ENCODE measurements at regions not wholly inside any gene's neighbourhood (a gene's known extent, or its start where the extent isn't known, plus 50 kb on each side); places are given as distances from the start of the nearest gene placed in this dataset.

DNA sequence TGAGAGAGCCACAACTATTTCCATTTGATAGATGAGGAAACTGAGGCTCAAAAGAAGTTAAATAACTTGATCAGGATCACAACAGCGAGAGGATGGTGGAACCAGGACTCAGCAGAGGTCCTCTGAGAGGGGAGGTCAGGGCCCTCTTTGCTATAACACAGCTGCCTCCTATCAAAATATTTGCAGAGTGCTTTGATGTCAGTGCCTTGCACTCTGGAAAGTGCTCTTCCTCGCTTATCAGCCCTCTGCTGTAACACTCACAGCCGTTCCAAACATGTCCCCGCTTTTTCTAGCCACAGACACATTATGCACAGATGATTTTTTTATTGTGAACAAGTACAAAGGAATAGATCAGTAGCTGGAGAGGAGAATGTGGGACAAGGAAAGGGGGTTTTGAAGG, 71.8 kb upstream of the ARHGAP29 start:
- H3K4me3 ChIP-seq = no peak overlapping the region
- no peak for DNase-seq (ENCODE audit: extremely low spot score)
- intact Hi-C loops (cut with DNase I) = no loop called here
- H3K27me3 ChIP-seq = no peaks in the 10 kb centered on the region
- H3K27ac ChIP-seq (replicated peaks in 1 of 4) = no peak overlapping the region
- TF ChIP-seq EP300 (IDR thresholded peaks at IDR 0.05) (no peak), POLR2A (IDR thresholded peaks at IDR 0.05; ENCODE audit: low read depth) (no peak), POLR2AphosphoS5 (IDR thresholded peaks at IDR 0.05) (no peak)
- TF ChIP-seq, protein P1, sequence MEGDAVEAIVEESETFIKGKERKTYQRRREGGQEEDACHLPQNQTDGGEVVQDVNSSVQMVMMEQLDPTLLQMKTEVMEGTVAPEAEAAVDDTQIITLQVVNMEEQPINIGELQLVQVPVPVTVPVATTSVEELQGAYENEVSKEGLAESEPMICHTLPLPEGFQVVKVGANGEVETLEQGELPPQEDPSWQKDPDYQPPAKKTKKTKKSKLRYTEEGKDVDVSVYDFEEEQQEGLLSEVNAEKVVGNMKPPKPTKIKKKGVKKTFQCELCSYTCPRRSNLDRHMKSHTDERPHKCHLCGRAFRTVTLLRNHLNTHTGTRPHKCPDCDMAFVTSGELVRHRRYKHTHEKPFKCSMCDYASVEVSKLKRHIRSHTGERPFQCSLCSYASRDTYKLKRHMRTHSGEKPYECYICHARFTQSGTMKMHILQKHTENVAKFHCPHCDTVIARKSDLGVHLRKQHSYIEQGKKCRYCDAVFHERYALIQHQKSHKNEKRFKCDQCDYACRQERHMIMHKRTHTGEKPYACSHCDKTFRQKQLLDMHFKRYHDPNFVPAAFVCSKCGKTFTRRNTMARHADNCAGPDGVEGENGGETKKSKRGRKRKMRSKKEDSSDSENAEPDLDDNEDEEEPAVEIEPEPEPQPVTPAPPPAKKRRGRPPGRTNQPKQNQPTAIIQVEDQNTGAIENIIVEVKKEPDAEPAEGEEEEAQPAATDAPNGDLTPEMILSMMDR (IDR thresholded peaks at IDR 0.05) = no peak
- H3K4me1 ChIP-seq = no peaks in the 10 kb centered on the region
- no peaks in the 10 kb centered on the region for H3K9me3 ChIP-seq
- no peaks in the 10 kb centered on the region for H3K36me3 ChIP-seq
- WGBS = 61% methylated on average over 4 of the region's 4 CpGs

DNA sequence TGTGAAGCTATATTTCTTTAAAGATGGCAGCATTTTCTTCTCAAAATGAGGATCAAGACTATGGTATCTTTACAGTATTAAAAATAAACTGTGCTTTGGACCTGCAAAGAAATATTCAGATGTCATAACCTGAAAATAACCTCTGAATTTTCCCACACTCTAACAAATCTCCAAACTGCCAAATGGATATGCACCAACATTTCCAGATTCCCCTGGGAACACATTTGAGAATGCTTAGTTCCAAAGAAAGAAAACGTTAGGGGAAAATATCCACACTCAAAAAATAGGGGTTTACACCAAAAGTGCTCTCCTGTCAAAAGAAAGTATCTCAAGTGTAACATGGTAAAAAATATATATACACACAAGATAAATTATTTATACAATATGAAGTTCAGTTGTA, 69.1 kb upstream of the ARHGAP29 start:
- no peak overlapping the region for H3K27ac ChIP-seq (replicated peaks in 1 of 4)
- no peaks in the 10 kb centered on the region for H3K36me3 ChIP-seq
- intact Hi-C loops (cut with DNase I) = no loop called here
- no peak for TF ChIP-seq POLR2AphosphoS5 (IDR thresholded peaks at IDR 0.05)
- TF ChIP-seq, protein P1 (IDR thresholded peaks at IDR 0.05) = no peak
- TF ChIP-seq POLR2A (IDR thresholded peaks at IDR 0.05; ENCODE audit: low read depth) = no peak
- no peak for TF ChIP-seq EP300 (IDR thresholded peaks at IDR 0.05)
- 31% methylated on average over 1 of the region's 1 CpG for WGBS
- H3K9me3 ChIP-seq = no peaks in the 10 kb centered on the region
- no peaks in the 10 kb centered on the region for H3K27me3 ChIP-seq
- H3K4me1 ChIP-seq = peaks cover 0 to 10% (median 0%) of the 10 kb centered on the region in 4 donors
- DNase-seq (ENCODE audit: extremely low spot score) = no peak
- no peak overlapping the region for H3K4me3 ChIP-seq

DNA sequence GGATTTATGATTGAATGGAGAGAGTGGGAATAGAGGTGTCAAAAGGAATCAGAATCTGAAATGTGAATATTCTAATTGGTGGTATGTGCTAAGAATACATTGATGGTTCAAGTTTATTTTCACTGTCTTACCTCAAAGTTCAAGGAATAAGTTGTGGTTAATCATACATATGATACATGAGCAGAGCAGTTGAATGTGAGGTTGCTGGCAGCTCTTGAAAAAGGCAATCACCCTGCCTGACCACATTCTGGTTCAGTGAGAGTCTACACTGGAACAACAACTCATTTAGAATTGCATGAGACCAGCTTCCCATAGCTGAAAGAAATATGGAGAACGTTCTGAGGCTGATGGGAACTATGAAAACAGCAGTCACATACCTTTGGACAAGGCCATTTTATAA, 68.3 kb upstream of the ARHGAP29 start:
- peaks cover 0 to 16% (median under 1%) of the 10 kb centered on the region in 4 donors for H3K4me1 ChIP-seq
- H3K4me3 ChIP-seq = no peak overlapping the region
- no peaks in the 10 kb centered on the region for H3K27me3 ChIP-seq
- intact Hi-C loops (cut with DNase I) = no loop called here
- no peaks in the 10 kb centered on the region for H3K36me3 ChIP-seq
- TF ChIP-seq, protein P1 (IDR thresholded peaks at IDR 0.05) = no peak
- TF ChIP-seq EP300 (IDR thresholded peaks at IDR 0.05) = no peak
- no peak overlapping the region for H3K27ac ChIP-seq (replicated peaks in 1 of 4)
- DNase-seq (ENCODE audit: extremely low spot score) = no peak
- WGBS = 64% methylated on average over 1 of the region's 1 CpG
- no peaks in the 10 kb centered on the region for H3K9me3 ChIP-seq

DNA sequence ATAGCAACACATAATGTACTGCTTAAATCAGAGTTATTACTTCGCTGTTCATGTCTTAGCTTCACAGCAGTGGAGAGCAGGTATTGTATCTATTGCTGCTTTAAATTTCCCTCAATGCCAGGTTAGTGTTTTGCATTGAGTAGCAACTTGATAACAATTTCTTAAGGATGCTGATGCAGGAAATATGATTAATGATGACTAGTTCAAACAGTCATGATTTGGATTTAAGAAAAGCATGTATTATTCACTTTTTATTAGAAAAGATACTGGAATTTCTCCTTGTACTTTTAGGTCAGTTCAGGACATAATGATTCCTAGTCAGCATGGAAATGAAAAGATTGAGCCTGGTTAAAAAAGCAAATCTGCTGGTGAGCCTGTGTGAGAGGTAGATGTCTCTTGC, 67.2 kb upstream of the ARHGAP29 start:
- WGBS = 96% methylated on average over 1 of the region's 1 CpG
- no peaks in the 10 kb centered on the region for H3K9me3 ChIP-seq
- TF ChIP-seq EP300 (IDR thresholded peaks at IDR 0.05) (no peak), POLR2AphosphoS5 (IDR thresholded peaks at IDR 0.05) (no peak), POLR2A (IDR thresholded peaks at IDR 0.05; ENCODE audit: low read depth) (no peak)
- TF ChIP-seq, protein P1 (IDR thresholded peaks at IDR 0.05) = no peak
- no peaks in the 10 kb centered on the region for H3K36me3 ChIP-seq
- intact Hi-C loops (cut with DNase I) = no loop called here
- no peak overlapping the region for H3K4me3 ChIP-seq
- H3K27me3 ChIP-seq = no peaks in the 10 kb centered on the region
- no peak for DNase-seq (ENCODE audit: extremely low spot score)
- no peak overlapping the region for H3K27ac ChIP-seq (replicated peaks in 1 of 4)
- peaks cover 7 to 26% (median 10%) of the 10 kb centered on the region in 4 donors for H3K4me1 ChIP-seq

DNA sequence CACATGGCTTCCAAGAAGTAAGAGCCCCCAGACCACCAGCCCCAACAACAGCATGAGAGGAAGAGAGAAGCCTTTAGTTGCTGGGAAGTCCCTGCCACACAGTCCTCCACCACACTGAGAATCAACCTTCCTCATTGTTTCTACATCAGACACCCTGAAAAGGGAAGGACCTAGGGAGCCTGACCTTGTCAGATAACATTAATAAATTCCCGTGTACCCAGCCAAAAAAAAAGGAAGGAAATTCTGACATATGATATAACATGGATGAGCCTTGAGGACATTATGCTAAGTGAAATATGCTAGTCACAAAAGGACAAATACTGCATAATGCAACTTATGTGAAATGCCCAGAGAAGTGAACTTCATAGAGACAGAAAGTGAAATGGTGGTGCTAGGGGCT, 65.6 kb upstream of the ARHGAP29 start:
- DNase-seq (ENCODE audit: extremely low spot score) = no peak
- no peaks in the 10 kb centered on the region for H3K9me3 ChIP-seq
- H3K36me3 ChIP-seq = no peaks in the 10 kb centered on the region
- no peak overlapping the region for H3K27ac ChIP-seq (replicated peaks in 1 of 4)
- intact Hi-C loops (cut with DNase I) = no loop called here
- H3K4me3 ChIP-seq = no peak overlapping the region
- no peaks in the 10 kb centered on the region for H3K27me3 ChIP-seq
- TF ChIP-seq POLR2AphosphoS5 (IDR thresholded peaks at IDR 0.05) = no peak
- TF ChIP-seq, protein P1 (IDR thresholded peaks at IDR 0.05) = no peak
- no peak for TF ChIP-seq EP300 (IDR thresholded peaks at IDR 0.05)
- TF ChIP-seq POLR2A (IDR thresholded peaks at IDR 0.05; ENCODE audit: low read depth) = no peak
- H3K4me1 ChIP-seq = peaks cover 14 to 42% (median 22%) of the 10 kb centered on the region in 4 donors
- WGBS = 44% methylated on average over 1 of the region's 1 CpG

Measured in esophagus muscularis mucosa (tissue), 4 donors.